Epithelial cell of esophagus (primary cell): ENCODE measurements at regions not wholly inside any gene's neighbourhood (a gene's known extent, or its start where the extent isn't known, plus 50 kb on each side); places are given as distances from the start of the nearest gene placed in this dataset.

Experiments
- DNase-seq: peaks from one replicate; pipeline ENCODE4 v3.0.0; 2010; ENCODE audit warnings: low read depth
- H3K4me3 ChIP-seq: 2 replicates; pipeline ENCODE4 v1.5.1; 2011; ENCODE audit warnings: mild to moderate bottlenecking, low read length, control low read depth
- CTCF ChIP-seq: IDR thresholded peaks from 2 replicates; pipeline ENCODE4 v1.5.1; 2011; ENCODE audit warnings: low read depth, mild to moderate bottlenecking, low read length, control low read depth, inconsistent platforms; ENCODE audit not compliant: insufficient read depth; ENCODE audit errors: missing control alignments

GRCh38 chr5:54854883-54855581 is 130.4 kb downstream of the ESM1 start:
- no peak for TF ChIP-seq CTCF
- no peak for DNase-seq

GRCh38 chr5:54852007-54852406 is 133.4 kb downstream of the ESM1 start:
- no peak overlapping the region for H3K4me3 ChIP-seq
- DNase-seq, result no peak
- TF ChIP-seq CTCF, result no peak

More at GRCh38 chr5:54854883-54855581, 130.4 kb downstream of the ESM1 start:
- no peak overlapping the region for H3K4me3 ChIP-seq

- H3K4me3 ChIP-seq, result no peak overlapping the region
- DNase-seq, result peak; percentile 76
- no peak for TF ChIP-seq CTCF
Observed at GRCh38 chr5:54851449-54851848, 133.9 kb downstream of the ESM1 start.

- no peak overlapping the region for H3K4me3 ChIP-seq
- TF ChIP-seq CTCF, result no peak
- DNase-seq, result no peak
Observed at GRCh38 chr5:54848581-54848980, 136.8 kb downstream of the ESM1 start.

GRCh38 chr5:54845567-54845941 is 139.8 kb downstream of the ESM1 start:
- peak; percentile 68 for DNase-seq
- H3K4me3 ChIP-seq, result no peak overlapping the region
- TF ChIP-seq CTCF, result no peak

- peak; percentile 60 for DNase-seq
- no peak overlapping the region for H3K4me3 ChIP-seq
- peak; percentile 20 for TF ChIP-seq CTCF
Observed at GRCh38 chr5:54844905-54845566, 140.4 kb downstream of the ESM1 start.
